Testis (tissue), 2 donors: ENCODE measurements at regions not wholly inside any gene's neighbourhood (a gene's known extent, or its start where the extent isn't known, plus 50 kb on each side); places are given as distances from the start of the nearest gene placed in this dataset.
"Not testable (repeated sequence)": the region's sequence is repeated elsewhere in the genome, so short reads cannot be mapped to it uniquely, and the experiment has no call there.

Source experiments
- DNase-seq: peaks from one replicate; pipeline ENCODE4 v3.0.0-alpha.2; 2019
- H3K27ac ChIP-seq, 2 donors: fragments of 200-600 bp; sonication (generic); one replicate each; pipeline ENCODE4 v1.5.1; 2019
- H3K27me3 ChIP-seq: fragments of 200-600 bp; sonication (generic); one replicate; pipeline ENCODE4 v1.5.1; 2019
- H3K36me3 ChIP-seq: fragments of 200-600 bp; sonication (generic); one replicate; pipeline ENCODE4 v1.5.1; 2017; ENCODE audit warnings: low read depth; ENCODE audit errors: missing control alignments
- H3K4me1 ChIP-seq: fragments of 200-600 bp; sonication (generic); one replicate; pipeline ENCODE4 v1.5.1; 2019
- H3K4me3 ChIP-seq, 2 donors: fragments of 200-600 bp; sonication (generic); one replicate each; pipeline ENCODE4 v1.5.1; 2017 to 2019
- H3K9me3 ChIP-seq: fragments of 200-600 bp; sonication (generic); one replicate; pipeline ENCODE4 v1.5.1; 2017
- POLR2A ChIP-seq: fragments of 450-650 bp; IDR thresholded peaks from one replicate; pipeline ENCODE4 v1.6.1; 2017; ENCODE audit warnings: antibody characterized with exemption, mild to moderate bottlenecking, moderate library complexity
- WGBS, 2 donors: methylation state at CpG; one replicate each; pipeline ENCODE4 v1.1.5; 2018; 5-methylcytosine and 5-hydroxymethylcytosine counted together
- intact Hi-C: fragments of 100-400 bp; cut with DNase I; formaldehyde crosslinking; loops from one replicate; pipeline ENCODE4 v1.15.1; 2023; ENCODE audit warnings: low total_unique reads
- TF ChIP-seq, protein P1 (sequence below), 3 experiments: fragments of 450-650 bp in 2 of 3; fragments of 200-600 bp in 1 of 3; sonication (generic) in 1 of 3; IDR thresholded peaks; one replicate each; pipeline ENCODE4 v1.5.1; 2016 to 2019; ENCODE audit warnings: antibody characterized with exemption in 3 of 3, mild to moderate bottlenecking in 2 of 3, moderate library complexity in 1 of 3

DNA sequence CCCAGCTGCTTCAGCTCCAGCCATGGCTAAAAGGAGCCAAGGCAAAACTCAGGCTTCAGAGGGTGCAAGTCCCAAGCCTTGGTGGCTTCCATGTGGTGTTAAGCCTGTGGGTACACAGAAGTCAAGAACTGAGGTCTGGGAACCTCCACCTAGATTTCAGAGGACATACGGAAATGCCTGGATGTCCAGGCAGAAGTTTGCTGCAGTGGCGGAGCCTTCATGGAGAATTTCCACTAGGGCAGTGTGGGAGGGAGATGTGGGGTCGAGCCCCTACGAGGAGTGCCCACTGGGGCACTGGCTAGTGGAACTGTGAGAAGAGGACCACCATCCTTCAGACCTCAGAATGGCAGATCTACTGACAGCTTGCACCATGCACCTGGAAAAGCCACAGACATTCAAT lies 76.1 kb upstream of the KCTD1 start:
- H3K9me3 ChIP-seq: no peaks in the 10 kb centered on the region
- intact Hi-C loops: no loop called here
- no peak overlapping the region for H3K27ac ChIP-seq
- TF ChIP-seq, protein P1, sequence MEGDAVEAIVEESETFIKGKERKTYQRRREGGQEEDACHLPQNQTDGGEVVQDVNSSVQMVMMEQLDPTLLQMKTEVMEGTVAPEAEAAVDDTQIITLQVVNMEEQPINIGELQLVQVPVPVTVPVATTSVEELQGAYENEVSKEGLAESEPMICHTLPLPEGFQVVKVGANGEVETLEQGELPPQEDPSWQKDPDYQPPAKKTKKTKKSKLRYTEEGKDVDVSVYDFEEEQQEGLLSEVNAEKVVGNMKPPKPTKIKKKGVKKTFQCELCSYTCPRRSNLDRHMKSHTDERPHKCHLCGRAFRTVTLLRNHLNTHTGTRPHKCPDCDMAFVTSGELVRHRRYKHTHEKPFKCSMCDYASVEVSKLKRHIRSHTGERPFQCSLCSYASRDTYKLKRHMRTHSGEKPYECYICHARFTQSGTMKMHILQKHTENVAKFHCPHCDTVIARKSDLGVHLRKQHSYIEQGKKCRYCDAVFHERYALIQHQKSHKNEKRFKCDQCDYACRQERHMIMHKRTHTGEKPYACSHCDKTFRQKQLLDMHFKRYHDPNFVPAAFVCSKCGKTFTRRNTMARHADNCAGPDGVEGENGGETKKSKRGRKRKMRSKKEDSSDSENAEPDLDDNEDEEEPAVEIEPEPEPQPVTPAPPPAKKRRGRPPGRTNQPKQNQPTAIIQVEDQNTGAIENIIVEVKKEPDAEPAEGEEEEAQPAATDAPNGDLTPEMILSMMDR (IDR thresholded peaks at IDR 0.05): no peak
- TF ChIP-seq POLR2A: no peak
- no peak for DNase-seq
- H3K4me3 ChIP-seq: no peak overlapping the region
- H3K4me1 ChIP-seq: no peaks in the 10 kb centered on the region
- H3K27me3 ChIP-seq: no peaks in the 10 kb centered on the region
- H3K36me3 ChIP-seq: no peaks in the 10 kb centered on the region
- WGBS, 2 donors: 93 to 94% methylated on average over 4 of the region's 4 CpGs

GRCh38 chr18:26623314-26623713 lies 75.0 kb upstream of the KCTD1 start:
- 88% methylated on average over 2 of the region's 2 CpGs for WGBS, 2 donors
- DNase-seq, H3K27me3 ChIP-seq, intact Hi-C loops, H3K27ac ChIP-seq, H3K36me3 ChIP-seq, H3K4me3 ChIP-seq, H3K4me1 ChIP-seq, H3K9me3 ChIP-seq: not testable (repeated sequence)

DNA sequence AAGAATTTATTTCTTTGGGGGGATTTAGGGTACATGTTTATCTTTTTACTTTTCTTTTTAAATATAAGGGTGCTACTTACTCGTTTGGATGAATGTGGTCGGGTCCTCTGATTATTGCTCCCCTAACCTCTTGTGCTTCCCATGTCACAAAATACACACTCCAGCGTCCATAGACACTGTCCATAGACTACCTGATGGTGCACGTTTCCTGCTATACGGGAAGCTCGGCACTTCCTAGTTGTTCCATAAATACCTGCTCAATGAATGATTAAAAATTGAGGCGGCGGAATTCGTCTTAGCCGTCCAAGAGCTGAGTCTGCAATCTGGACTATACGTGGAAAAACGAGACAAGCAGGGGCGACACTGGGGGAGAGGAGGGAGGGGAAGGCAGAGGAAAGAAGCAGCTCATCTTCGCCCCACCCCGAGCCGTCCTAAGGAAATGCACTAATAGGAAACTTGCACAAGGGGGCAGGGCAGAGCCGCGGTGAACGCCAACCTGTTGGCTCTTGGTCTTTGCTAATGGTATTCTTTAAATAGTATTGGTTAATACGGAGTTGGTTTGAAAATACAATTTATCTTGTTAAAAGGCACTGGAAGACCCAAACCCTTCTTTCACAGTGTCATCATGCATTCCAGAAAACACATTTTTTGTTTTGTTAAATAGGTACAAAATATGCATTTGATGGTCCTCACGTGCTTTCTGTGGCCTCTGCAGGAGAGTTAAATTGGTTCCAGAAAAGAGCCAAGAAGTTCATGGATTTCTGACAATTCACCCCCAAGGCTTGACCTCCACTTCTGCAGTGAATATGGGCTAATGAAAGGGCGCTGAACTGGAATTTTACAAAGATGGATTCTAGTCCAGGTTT lies 73.0 kb upstream of the KCTD1 start:
- no peaks in the 10 kb centered on the region for H3K4me1 ChIP-seq
- WGBS, 2 donors: 34 to 36% methylated on average over 22 of the region's 22 CpGs
- TF ChIP-seq POLR2A: no peak
- TF ChIP-seq, protein P1 (IDR thresholded peaks at IDR 0.05): peak in 2 of 3 experiments; percentile 54 to 55
- H3K36me3 ChIP-seq: no peaks in the 10 kb centered on the region
- DNase-seq: peak; percentile 66
- intact Hi-C loops: no loop called here
- peak overlapping the region in 1 of 2 donors; percentile 13 for H3K4me3 ChIP-seq
- H3K9me3 ChIP-seq: no peaks in the 10 kb centered on the region
- no peaks in the 10 kb centered on the region for H3K27me3 ChIP-seq
- H3K27ac ChIP-seq: no peak overlapping the region

- Histone ChIP-seq H3K27ac (no peak overlapping the region), H3K27me3 (no peaks in the 10 kb centered on the region), H3K9me3 (no peaks in the 10 kb centered on the region), H3K4me3 (no peak overlapping the region), H3K36me3 (no peaks in the 10 kb centered on the region), H3K4me1 (no peaks in the 10 kb centered on the region)
- intact Hi-C loops: no loop called here
- 85 to 86% methylated on average over 6 of the region's 6 CpGs for WGBS, 2 donors
- no peak for DNase-seq
- TF ChIP-seq POLR2A: no peak
- TF ChIP-seq, protein P1 (IDR thresholded peaks at IDR 0.05): no peak
These were observed 71.0 kb upstream of the KCTD1 start for GRCh38 chr18:26619350-26619749.

GRCh38 chr18:26618135-26618534 lies 69.8 kb upstream of the KCTD1 start:
- no peak for TF ChIP-seq POLR2A
- TF ChIP-seq, protein P1 (IDR thresholded peaks at IDR 0.05): no peak
- WGBS, 2 donors: 86 to 88% methylated on average over 2 of the region's 2 CpGs
- intact Hi-C loops: no loop called here
- no peaks in the 10 kb centered on the region for H3K36me3 ChIP-seq
- no peaks in the 10 kb centered on the region for H3K9me3 ChIP-seq
- H3K27me3 ChIP-seq: no peaks in the 10 kb centered on the region
- H3K4me1 ChIP-seq: no peaks in the 10 kb centered on the region
- no peak for DNase-seq
- H3K4me3 ChIP-seq: no peak overlapping the region
- H3K27ac ChIP-seq: no peak overlapping the region
